Progenitor cell of endocrine pancreas (in vitro differentiated cells): ENCODE measurements at regions not wholly inside any gene's neighbourhood (a gene's known extent, or its start where the extent isn't known, plus 50 kb on each side); places are given as distances from the start of the nearest gene placed in this dataset.

ENCODE experiments used
- DNase-seq: peaks from one replicate; pipeline ENCODE4 v3.0.0; 2021; ENCODE audit warnings: low spot score; ENCODE audit not compliant: unreplicated experiment
- H3K27ac Mint-ChIP-seq: 2 replicates; pipeline ENCODE4 v1.8.0; 2021; ENCODE audit warnings: mild to moderate bottlenecking, moderate library complexity, mixed read lengths
- H3K27me3 Mint-ChIP-seq: 2 replicates; pipeline ENCODE4 v1.8.0; 2021; ENCODE audit warnings: mixed read lengths
- H3K36me3 Mint-ChIP-seq: 2 replicates; pipeline ENCODE4 v1.8.0; 2022; ENCODE audit warnings: mixed read lengths; ENCODE audit not compliant: insufficient read depth
- H3K4me1 Mint-ChIP-seq: 2 replicates; pipeline ENCODE4 v1.8.0; 2021; ENCODE audit warnings: low read depth, mixed read lengths
- H3K4me3 Mint-ChIP-seq: 2 replicates; pipeline ENCODE4 v1.8.0; 2021; ENCODE audit warnings: low read depth, mild to moderate bottlenecking, moderate library complexity, mixed read lengths
- H3K9me3 Mint-ChIP-seq: 2 replicates; pipeline ENCODE4 v1.8.0; 2021; ENCODE audit warnings: low read depth, mixed read lengths
- TF ChIP-seq, protein P1 (sequence below): fragments of 200-600 bp; sonication (generic); IDR thresholded peaks from one replicate; pipeline ENCODE4 v1.5.0; 2021; ENCODE audit warnings: antibody characterized with exemption, mild to moderate bottlenecking; ENCODE audit not compliant: unreplicated experiment

- H3K27me3 Mint-ChIP-seq, result peaks cover 3% of the 10 kb centered on the region
- H3K27ac Mint-ChIP-seq, result no peak overlapping the region
- H3K9me3 Mint-ChIP-seq, result no peaks in the 10 kb centered on the region
- TF ChIP-seq, protein P1, sequence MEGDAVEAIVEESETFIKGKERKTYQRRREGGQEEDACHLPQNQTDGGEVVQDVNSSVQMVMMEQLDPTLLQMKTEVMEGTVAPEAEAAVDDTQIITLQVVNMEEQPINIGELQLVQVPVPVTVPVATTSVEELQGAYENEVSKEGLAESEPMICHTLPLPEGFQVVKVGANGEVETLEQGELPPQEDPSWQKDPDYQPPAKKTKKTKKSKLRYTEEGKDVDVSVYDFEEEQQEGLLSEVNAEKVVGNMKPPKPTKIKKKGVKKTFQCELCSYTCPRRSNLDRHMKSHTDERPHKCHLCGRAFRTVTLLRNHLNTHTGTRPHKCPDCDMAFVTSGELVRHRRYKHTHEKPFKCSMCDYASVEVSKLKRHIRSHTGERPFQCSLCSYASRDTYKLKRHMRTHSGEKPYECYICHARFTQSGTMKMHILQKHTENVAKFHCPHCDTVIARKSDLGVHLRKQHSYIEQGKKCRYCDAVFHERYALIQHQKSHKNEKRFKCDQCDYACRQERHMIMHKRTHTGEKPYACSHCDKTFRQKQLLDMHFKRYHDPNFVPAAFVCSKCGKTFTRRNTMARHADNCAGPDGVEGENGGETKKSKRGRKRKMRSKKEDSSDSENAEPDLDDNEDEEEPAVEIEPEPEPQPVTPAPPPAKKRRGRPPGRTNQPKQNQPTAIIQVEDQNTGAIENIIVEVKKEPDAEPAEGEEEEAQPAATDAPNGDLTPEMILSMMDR, result no peak
- H3K4me1 Mint-ChIP-seq, result peaks cover 4% of the 10 kb centered on the region
- H3K36me3 Mint-ChIP-seq, result no peaks in the 10 kb centered on the region
- H3K4me3 Mint-ChIP-seq, result no peak overlapping the region
- no peak for DNase-seq
Observed at GRCh38 chr13:39268398-39268797, 230.1 kb downstream of the NHLRC3 start.

DNA sequence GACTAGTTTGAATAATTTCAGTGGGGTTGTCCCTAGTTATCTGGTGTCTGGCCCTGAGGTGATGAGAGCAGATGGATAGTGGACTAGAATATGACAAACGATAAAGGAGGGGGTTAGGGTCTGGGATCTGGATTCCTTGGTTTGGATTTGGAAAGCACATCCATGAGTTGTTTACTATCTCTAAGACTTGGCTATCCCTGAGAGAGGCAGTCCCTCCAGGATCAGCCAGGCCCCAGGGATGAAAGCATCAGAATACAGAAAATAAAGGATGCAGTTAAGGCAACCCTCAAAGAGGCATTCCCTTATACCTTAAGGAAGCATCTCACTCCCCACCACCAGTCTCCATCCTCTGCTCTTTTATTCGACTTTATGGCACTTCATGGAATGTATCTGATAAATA lies 230.7 kb downstream of the NHLRC3 start:
- H3K4me3 Mint-ChIP-seq, result no peak overlapping the region
- no peaks in the 10 kb centered on the region for H3K36me3 Mint-ChIP-seq
- peaks cover 4% of the 10 kb centered on the region for H3K4me1 Mint-ChIP-seq
- H3K9me3 Mint-ChIP-seq, result no peaks in the 10 kb centered on the region
- TF ChIP-seq, protein P1, result no peak
- DNase-seq, result no peak
- peaks cover 3% of the 10 kb centered on the region for H3K27me3 Mint-ChIP-seq
- H3K27ac Mint-ChIP-seq, result no peak overlapping the region

- H3K9me3 Mint-ChIP-seq, result no peaks in the 10 kb centered on the region
- H3K27me3 Mint-ChIP-seq, result peaks cover 3% of the 10 kb centered on the region
- peaks cover 4% of the 10 kb centered on the region for H3K4me1 Mint-ChIP-seq
- H3K4me3 Mint-ChIP-seq, result no peak overlapping the region
- TF ChIP-seq, protein P1, result no peak
- H3K27ac Mint-ChIP-seq, result no peak overlapping the region
- DNase-seq, result no peak
- no peaks in the 10 kb centered on the region for H3K36me3 Mint-ChIP-seq
Observed at GRCh38 chr13:39269411-39269810, 231.2 kb downstream of the NHLRC3 start.

- TF ChIP-seq, protein P1, result no peak
- DNase-seq, result no peak
- no peak overlapping the region for H3K27ac Mint-ChIP-seq
- no peaks in the 10 kb centered on the region for H3K36me3 Mint-ChIP-seq
- H3K4me3 Mint-ChIP-seq, result no peak overlapping the region
- peaks cover 3% of the 10 kb centered on the region for H3K27me3 Mint-ChIP-seq
- H3K4me1 Mint-ChIP-seq, result peaks cover 4% of the 10 kb centered on the region
- no peaks in the 10 kb centered on the region for H3K9me3 Mint-ChIP-seq
Observed at GRCh38 chr13:39272994-39273393, 234.7 kb downstream of the NHLRC3 start.

- Mint-ChIP-seq H3K36me3 (no peaks in the 10 kb centered on the region), H3K27ac (no peak overlapping the region)
Observed at GRCh38 chr13:39273953-39274738, 235.9 kb downstream of the NHLRC3 start.

More at GRCh38 chr13:39273953-39274738, 235.9 kb downstream of the NHLRC3 start:
- Mint-ChIP-seq H3K27me3 (no peaks in the 10 kb centered on the region), H3K4me3 (no peak overlapping the region), H3K9me3 (no peaks in the 10 kb centered on the region), H3K4me1 (peaks cover 4% of the 10 kb centered on the region)
- TF ChIP-seq, protein P1, result no peak
- DNase-seq, result no peak
